Keratinocyte (primary cell): ENCODE measurements at regions not wholly inside any gene's neighbourhood (a gene's known extent, or its start where the extent isn't known, plus 50 kb on each side); places are given as distances from the start of the nearest gene placed in this dataset.

Source experiments
- CTCF ChIP-seq, 3 experiments: IDR thresholded peaks in 1 of 3; conservative IDR thresholded peaks in 1 of 3; optimal IDR thresholded peaks in 1 of 3; 2 replicates in 2 of 3; 3 replicates in 1 of 3; pipeline versions ENCODE3 to v1.5.1; 2011; ENCODE audit warnings: low read length in 3 of 3, mild to moderate bottlenecking in 3 of 3, moderate library complexity in 2 of 3, control low read depth in 1 of 3, inconsistent platforms in 1 of 3; ENCODE audit not compliant: insufficient read depth in 2 of 3; ENCODE audit errors: extremely low read depth in 1 of 3
- EZH2 ChIP-seq: IDR thresholded peaks from one replicate; pipeline ENCODE4 v1.6.1; 2012; ENCODE audit warnings: inconsistent platforms, mild to moderate bottlenecking, low read length, moderate library complexity

- TF ChIP-seq CTCF (optimal IDR thresholded peaks at IDR 0.05 in 1 of 3, IDR thresholded peaks at IDR 0.05 in 1 of 3, conservative IDR thresholded peaks at IDR 0.05 in 1 of 3; ENCODE audit: extremely low read depth in 1 of 3, insufficient read depth in 2 of 3, low read length in 3 of 3) = no peak
- TF ChIP-seq EZH2 = no peak
Observed at GRCh38 chr9:82108474-82108873, 119.9 kb downstream of the SPATA31D1 start.
